NCI-H1092 treated with DMSO at 0.1 percent for 48 hours (cell line): ENCODE measurements at regions not wholly inside any gene's neighbourhood (a gene's known extent, or its start where the extent isn't known, plus 50 kb on each side); places are given as distances from the start of the nearest gene placed in this dataset.
"Not testable (repeated sequence)": the region's sequence is repeated elsewhere in the genome, so short reads cannot be mapped to it uniquely, and the experiment has no call there.

Experiments used
- DNase-seq: peaks from one replicate; lab custom pipeline; 2025; lab: John Stamatoyannopoulos, UW

DNA sequence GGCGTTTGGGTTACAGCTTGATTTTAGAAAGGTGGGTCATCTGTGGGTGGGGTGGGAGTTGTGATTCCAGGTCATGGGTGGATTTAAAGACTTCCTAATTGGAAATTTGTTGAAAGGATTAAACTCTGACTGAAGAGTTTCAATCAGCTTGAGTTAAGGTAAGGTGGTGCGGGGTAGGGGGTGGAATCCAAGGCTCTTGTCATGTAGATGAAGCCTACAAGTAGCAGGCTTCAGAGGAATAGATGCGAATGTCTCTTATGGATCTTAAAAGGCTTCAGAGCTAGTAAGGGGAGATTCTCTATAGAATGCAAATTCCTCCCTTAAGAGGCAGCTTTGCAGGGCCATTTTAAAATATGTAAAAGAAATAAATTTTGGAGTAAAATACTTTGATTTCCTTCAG lies 645.3 kb downstream of the FRK start:
- DNase-seq, result no peak

GRCh38 chr6:115414916-115415315 lies 645.8 kb downstream of the FRK start:
- DNase-seq, result not testable (repeated sequence)

GRCh38 chr6:115411756-115412155 lies 648.9 kb downstream of the FRK start:
- DNase-seq, result no peak

- no peak for DNase-seq
These were observed 656.2 kb downstream of the FRK start for GRCh38 chr6:115404446-115404845.

- no peak for DNase-seq
These were observed 662.1 kb downstream of the FRK start for GRCh38 chr6:115398607-115399006.

- no peak for DNase-seq
These were observed 664.4 kb downstream of the FRK start for GRCh38 chr6:115396112-115396906.

- no peak for DNase-seq
These were observed 666.9 kb downstream of the FRK start for GRCh38 chr6:115393821-115394220.

DNA sequence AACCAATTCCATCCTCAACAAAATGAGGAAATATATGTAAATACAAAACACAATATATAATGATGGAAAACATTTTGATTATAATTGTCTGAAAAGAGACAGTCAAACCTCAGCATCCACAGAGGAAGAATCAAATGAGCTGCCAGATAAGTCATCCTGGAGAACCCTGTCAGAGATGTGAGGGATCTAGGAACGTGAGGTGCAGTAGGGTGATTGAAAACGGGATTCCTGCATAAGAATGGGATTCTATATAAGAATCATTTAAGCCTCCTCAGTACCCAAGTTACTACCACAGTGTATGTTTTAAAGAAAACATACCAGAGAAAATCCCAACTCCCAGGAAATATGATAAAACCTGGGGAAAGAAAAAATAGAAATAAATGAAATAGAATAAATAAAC lies 690.5 kb downstream of the FRK start:
- DNase-seq, result no peak

DNA sequence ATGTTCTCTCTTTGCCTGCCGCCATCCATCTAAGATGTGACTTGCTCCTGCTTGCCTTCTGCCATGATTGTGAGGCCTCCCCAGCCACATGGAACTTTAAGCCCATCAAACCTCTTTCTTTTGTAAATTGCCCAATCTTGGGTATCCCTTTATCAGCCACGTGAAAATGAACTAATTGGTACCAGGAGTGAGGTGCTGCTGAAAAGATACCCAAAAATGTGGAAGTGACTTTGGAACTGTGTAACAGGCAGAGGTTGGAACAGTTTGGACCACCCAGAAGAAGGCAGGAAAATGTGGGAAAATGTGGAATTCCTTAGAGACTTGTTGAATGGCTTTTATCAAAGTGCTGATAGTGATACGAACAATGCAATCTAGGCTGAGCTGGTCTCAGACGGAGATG lies 694.9 kb downstream of the FRK start:
- DNase-seq, result no peak

GRCh38 chr6:115363379-115363778 lies 697.3 kb downstream of the FRK start:
- no peak for DNase-seq

DNA sequence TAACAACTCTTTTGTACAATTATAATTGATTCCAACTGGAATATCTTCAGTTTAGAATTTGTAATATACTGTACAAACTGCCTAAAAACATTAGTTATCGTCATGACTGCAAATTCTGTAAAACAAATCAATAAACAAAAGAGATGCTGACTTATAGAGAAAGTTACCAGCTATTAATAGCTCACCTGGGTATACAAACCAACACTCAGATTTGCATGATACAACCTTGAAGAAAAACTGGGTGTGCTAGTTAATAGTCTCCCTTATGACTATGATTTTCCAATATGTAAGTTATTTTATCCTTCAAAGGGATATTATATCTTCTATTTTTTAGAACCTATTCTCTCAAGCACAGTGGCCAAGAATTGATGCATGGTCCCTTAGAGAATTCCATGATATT lies 698.5 kb downstream of the FRK start:
- DNase-seq, result no peak

- DNase-seq, result peak; percentile 28
These were observed 699.9 kb downstream of the FRK start for GRCh38 chr6:115360602-115361325.

DNA sequence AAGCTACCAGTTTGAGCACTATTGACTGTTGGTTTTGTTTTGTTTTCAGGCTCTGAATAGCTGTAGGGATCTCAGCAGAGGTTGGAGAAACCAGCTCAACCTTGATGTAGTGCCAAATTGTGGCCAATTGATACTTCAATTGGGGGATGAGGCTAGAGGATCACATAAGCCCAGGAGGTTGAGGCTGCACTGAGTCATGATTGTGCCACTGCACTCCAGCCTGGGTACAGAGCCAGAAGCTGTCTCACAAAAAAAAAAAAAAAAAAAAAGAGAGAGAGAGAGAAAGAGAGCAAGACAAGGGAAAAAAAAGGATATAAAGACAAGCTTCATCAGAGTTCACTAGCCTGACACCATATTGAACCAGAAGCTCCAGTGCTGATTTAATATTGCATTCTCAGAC lies 702.1 kb downstream of the FRK start:
- DNase-seq, result peak; percentile 20

GRCh38 chr6:115356371-115356770 lies 704.3 kb downstream of the FRK start:
- DNase-seq, result no peak

GRCh38 chr6:115323001-115323400 lies 737.7 kb downstream of the FRK start:
- DNase-seq, result no peak

GRCh38 chr6:115319823-115320222 lies 740.9 kb downstream of the FRK start:
- DNase-seq, result no peak

GRCh38 chr6:115310156-115310555 lies 750.5 kb downstream of the FRK start:
- DNase-seq, result no peak

GRCh38 chr6:115302731-115303130 lies 758.0 kb downstream of the FRK start:
- DNase-seq, result no peak

- no peak for DNase-seq
These were observed 773.2 kb downstream of the FRK start for GRCh38 chr6:115287467-115287866.

DNA sequence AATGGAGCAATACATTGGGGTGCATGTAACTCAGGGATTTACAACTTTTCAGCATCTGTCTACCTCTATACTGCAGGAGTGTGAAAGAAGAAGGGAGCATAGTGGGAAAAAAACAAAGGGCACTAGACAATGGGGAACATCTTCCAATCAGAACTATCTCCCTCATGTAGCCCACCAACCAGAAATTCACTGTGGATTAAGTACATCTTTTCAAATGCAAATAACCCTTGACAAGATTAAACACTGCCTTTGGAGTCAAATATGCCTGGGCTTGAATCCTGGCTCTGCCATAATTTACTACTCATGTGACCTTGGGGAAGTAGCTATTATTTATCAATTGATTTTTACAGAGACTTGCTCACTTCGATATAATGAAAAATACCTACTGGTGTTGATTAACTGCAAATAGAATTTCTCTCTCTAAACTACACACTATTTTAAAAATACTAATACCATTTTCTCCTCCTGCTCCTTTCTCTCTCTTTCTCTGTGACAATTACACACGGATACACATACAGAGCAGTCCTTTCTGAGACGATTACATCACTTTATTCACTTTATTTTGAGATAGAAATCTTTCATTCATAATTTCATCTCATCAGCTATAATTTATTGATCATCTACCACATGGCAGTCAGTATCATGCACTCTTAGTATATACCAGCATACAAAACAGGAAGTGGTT lies 783.7 kb downstream of the FRK start:
- DNase-seq, result no peak

DNA sequence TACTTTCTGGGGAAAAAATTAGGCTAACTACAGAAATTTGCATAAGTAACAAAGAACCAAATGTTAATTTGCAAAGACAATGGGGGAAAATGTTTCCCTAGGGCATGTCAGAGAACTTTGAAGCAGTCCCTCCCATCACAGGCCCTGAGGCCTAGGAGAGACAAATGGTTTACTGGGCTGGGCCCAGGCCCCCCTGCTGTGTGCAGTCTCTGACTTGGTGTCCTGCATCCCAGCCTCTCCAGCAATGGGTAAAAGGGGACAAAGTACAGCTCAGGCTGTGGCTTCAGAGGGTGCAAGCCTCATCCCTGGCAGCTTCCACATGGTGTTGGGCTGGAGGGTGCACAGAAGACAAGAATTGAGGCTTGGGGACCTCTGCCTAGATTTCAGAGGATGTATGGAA lies 788.4 kb downstream of the FRK start:
- DNase-seq, result no peak

- peak; percentile 63 for DNase-seq
These were observed 789.3 kb downstream of the FRK start for GRCh38 chr6:115271434-115271833.

- DNase-seq, result peak; percentile 88
These were observed 789.7 kb downstream of the FRK start for GRCh38 chr6:115270953-115271352.
